Kidney (tissue), 13 donors: ENCODE measurements at regions not wholly inside any gene's neighbourhood (a gene's known extent, or its start where the extent isn't known, plus 50 kb on each side); places are given as distances from the start of the nearest gene placed in this dataset.

ENCODE experiments used
- DNase-seq, 5 donors: peaks; one replicate each; pipeline ENCODE4 v3.0.0-alpha.2; 2013 to 2020
- FAIRE-seq: peaks from 2 replicates; lab custom pipeline; 2012; peaks lifted over from hg19 to GRCh38; lab: Jason Lieb, UNC
- H3K27ac ChIP-seq, 2 donors: one replicate each; pipeline ENCODE4 v1.7.0; 2013; ENCODE audit warnings: low read depth in 2 of 2, low read length in 2 of 2, inconsistent platforms in 1 of 2
- H3K27me3 ChIP-seq: one replicate; pipeline ENCODE4 v1.7.1; 2013; ENCODE audit warnings: low read length, inconsistent platforms; ENCODE audit not compliant: control insufficient read depth, insufficient read depth
- H3K36me3 ChIP-seq, 3 donors: one replicate each; pipeline versions ENCODE4 v1.7.0 to v1.7.1; 2013; ENCODE audit warnings: low read length in 3 of 3, control low read depth in 1 of 3, inconsistent platforms in 1 of 3; ENCODE audit not compliant: insufficient read depth in 3 of 3, control insufficient read depth in 2 of 3
- H3K4me1 ChIP-seq, 3 donors: one replicate each; pipeline versions ENCODE4 v1.7.0 to v1.7.1; 2013; ENCODE audit warnings: low read length in 3 of 3, inconsistent platforms in 1 of 3, low read depth in 1 of 3; ENCODE audit not compliant: control insufficient read depth in 2 of 3, insufficient read depth in 2 of 3
- H3K4me3 ChIP-seq, 3 donors: one replicate each; pipeline versions ENCODE4 v1.7.0 to v1.8.1; 2013; ENCODE audit warnings: low read length in 3 of 3, control low read depth in 1 of 3, inconsistent platforms in 1 of 3
- H3K9ac ChIP-seq, 3 donors: one replicate each; pipeline versions ENCODE4 v1.7.0 to v1.7.1; 2013; ENCODE audit warnings: low read length in 3 of 3, control low read depth in 1 of 3, inconsistent platforms in 1 of 3
- H3K9me3 ChIP-seq, 3 donors: one replicate each; pipeline versions ENCODE4 v1.7.0 to v1.7.1; 2013; ENCODE audit warnings: low read length in 3 of 3, control low read depth in 1 of 3, inconsistent platforms in 1 of 3; ENCODE audit not compliant: control insufficient read depth in 2 of 3, insufficient read depth in 1 of 3
- intact Hi-C: fragments of 100-400 bp; cut with DNase I; formaldehyde crosslinking; loops from one replicate; pipeline ENCODE4 v1.11.1; 2022
- TF ChIP-seq, protein P1 (sequence below): IDR thresholded peaks from 3 replicates; pipeline ENCODE4 v1.5.1; 2012; ENCODE audit warnings: mild to moderate bottlenecking, moderate library complexity, borderline replicate concordance; ENCODE audit not compliant: insufficient read depth; ENCODE audit errors: extremely low read depth
- donor health status: control.
- donor health status: control.
- donor health status: control.
- donor health status: control.
- donor health status: control.
- donor health status: DM: yes; HTN: yes; CAD: no.
- donor health status: Normal renal cell carcinoma (clear cell type).

DNA sequence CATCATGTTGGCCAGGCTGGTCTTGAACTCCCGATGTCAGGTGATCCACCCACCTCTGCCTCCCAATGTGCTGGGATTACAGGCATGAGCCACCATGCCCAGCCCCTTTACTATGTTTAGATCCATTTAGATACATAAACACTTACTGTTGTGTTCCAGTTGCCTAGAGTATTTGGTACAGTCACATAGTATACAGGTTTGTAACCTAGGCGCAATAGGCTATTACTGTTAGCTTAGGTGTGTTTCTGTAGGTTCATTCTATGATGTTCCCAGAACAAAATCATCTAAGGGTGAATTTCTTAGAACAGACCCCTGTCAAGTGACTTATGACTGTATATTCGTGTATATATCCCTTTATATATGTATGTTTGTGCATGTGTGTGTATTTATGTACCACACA, 61.8 kb downstream of the MYCN start:
- Histone ChIP-seq H3K9ac (no peak overlapping the region), H3K36me3 (no peaks in the 10 kb centered on the region), H3K27me3 (no peaks in the 10 kb centered on the region), H3K27ac (no peak overlapping the region), H3K9me3 (peaks cover 0 to 4% (median 0%) of the 10 kb centered on the region in 3 donors), H3K4me3 (no peak overlapping the region), H3K4me1 (no peaks in the 10 kb centered on the region)
- intact Hi-C loops, result no loop called here
- DNase-seq (no peak), FAIRE-seq (no peak)
- TF ChIP-seq, protein P1, sequence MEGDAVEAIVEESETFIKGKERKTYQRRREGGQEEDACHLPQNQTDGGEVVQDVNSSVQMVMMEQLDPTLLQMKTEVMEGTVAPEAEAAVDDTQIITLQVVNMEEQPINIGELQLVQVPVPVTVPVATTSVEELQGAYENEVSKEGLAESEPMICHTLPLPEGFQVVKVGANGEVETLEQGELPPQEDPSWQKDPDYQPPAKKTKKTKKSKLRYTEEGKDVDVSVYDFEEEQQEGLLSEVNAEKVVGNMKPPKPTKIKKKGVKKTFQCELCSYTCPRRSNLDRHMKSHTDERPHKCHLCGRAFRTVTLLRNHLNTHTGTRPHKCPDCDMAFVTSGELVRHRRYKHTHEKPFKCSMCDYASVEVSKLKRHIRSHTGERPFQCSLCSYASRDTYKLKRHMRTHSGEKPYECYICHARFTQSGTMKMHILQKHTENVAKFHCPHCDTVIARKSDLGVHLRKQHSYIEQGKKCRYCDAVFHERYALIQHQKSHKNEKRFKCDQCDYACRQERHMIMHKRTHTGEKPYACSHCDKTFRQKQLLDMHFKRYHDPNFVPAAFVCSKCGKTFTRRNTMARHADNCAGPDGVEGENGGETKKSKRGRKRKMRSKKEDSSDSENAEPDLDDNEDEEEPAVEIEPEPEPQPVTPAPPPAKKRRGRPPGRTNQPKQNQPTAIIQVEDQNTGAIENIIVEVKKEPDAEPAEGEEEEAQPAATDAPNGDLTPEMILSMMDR, result no peak

DNA sequence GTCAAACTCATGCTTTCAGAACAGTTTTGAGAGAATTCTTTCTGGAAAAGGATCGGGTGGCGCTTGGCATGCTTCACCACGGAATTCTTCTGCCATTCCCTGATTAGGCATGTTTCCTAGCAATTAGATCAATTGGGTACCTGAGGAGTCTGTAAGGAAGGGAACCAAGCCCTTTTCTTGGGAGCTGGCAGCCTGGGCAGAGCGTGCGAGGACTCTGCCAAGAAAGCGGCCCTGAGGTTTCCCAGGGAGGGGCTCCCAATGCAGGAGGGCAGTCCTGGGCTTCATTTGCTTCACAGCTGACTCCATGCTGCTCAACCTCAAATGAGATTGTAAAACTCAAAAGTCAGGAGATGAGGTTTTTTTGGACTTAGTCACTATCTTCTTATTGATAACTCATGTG, 60.3 kb downstream of the MYCN start:
- no peaks in the 10 kb centered on the region for H3K36me3 ChIP-seq
- H3K9ac ChIP-seq, result no peak overlapping the region
- H3K27ac ChIP-seq, result no peak overlapping the region
- H3K4me3 ChIP-seq, result no peak overlapping the region
- H3K9me3 ChIP-seq, result peaks cover 0 to 4% (median 0%) of the 10 kb centered on the region in 3 donors
- no peaks in the 10 kb centered on the region for H3K27me3 ChIP-seq
- FAIRE-seq, result no peak
- no peaks in the 10 kb centered on the region for H3K4me1 ChIP-seq
- no peak for DNase-seq
- TF ChIP-seq, protein P1, result no peak
- intact Hi-C loops, result no loop called here

GRCh38 chr2:15999596-16000469, 59.5 kb downstream of the MYCN start:
- Histone ChIP-seq H3K9ac (no peak overlapping the region), H3K9me3 (peaks cover 0 to 4% (median 0%) of the 10 kb centered on the region in 3 donors), H3K27me3 (no peaks in the 10 kb centered on the region), H3K4me1 (no peaks in the 10 kb centered on the region), H3K36me3 (no peaks in the 10 kb centered on the region), H3K4me3 (no peak overlapping the region), H3K27ac (no peak overlapping the region)
- DNase-seq (no peak), FAIRE-seq (no peak)
- TF ChIP-seq, protein P1, result no peak
- intact Hi-C loops, result no loop called here
